CD4-positive, CD25-positive, alpha-beta regulatory T cell (primary cell): ENCODE measurements at regions not wholly inside any gene's neighbourhood (a gene's known extent, or its start where the extent isn't known, plus 50 kb on each side); places are given as distances from the start of the nearest gene placed in this dataset.

Source experiments
- ATAC-seq, 2 donors: fragments of 150-1000 bp; cut with Tn5 transposase; one replicate each; pipeline ENCODE4 v1.10.0; 2021; ENCODE audit warnings: low read depth in 2 of 2, moderate number of reproducible peaks in 2 of 2, moderate library complexity in 1 of 2
- DNase-seq, 3 donors: peaks; one replicate each; pipeline versions ENCODE4 v3.0.0 to v3.0.0-alpha.2; 2012 to 2022; ENCODE audit warnings: mixed read lengths in 1 of 3
- H3K27ac ChIP-seq: one replicate; pipeline ENCODE4 v1.7.0; 2013; ENCODE audit warnings: mild to moderate bottlenecking, low read length; ENCODE audit not compliant: insufficient read depth, poor library complexity, severe bottlenecking
- H3K27me3 ChIP-seq: one replicate; pipeline ENCODE4 v1.7.0; 2013; ENCODE audit warnings: low read length; ENCODE audit not compliant: control insufficient read depth, insufficient read depth
- H3K36me3 ChIP-seq: one replicate; pipeline ENCODE4 v1.7.0; 2013; ENCODE audit warnings: mild to moderate bottlenecking, low read length, moderate library complexity; ENCODE audit not compliant: control insufficient read depth, insufficient read depth
- H3K4me1 ChIP-seq: 2 replicates; pipeline ENCODE4 v1.7.0; 2013; ENCODE audit warnings: mild to moderate bottlenecking, low read length; ENCODE audit not compliant: insufficient read depth, control insufficient read depth, poor library complexity, severe bottlenecking
- H3K4me3 ChIP-seq: one replicate; pipeline ENCODE4 v1.7.0; 2013; ENCODE audit warnings: low read depth, mild to moderate bottlenecking, low read length, moderate library complexity
- H3K9me3 ChIP-seq, 2 experiments: 1 replicate in 1 of 2; 2 replicates in 1 of 2; pipeline ENCODE4 v1.7.0; 2013; ENCODE audit warnings: low read length in 2 of 2, mild to moderate bottlenecking in 1 of 2, moderate library complexity in 1 of 2; ENCODE audit not compliant: control insufficient read depth in 2 of 2
- H3K27ac Mint-ChIP-seq, 3 donors: one replicate each; pipeline ENCODE4 v1.8.0; 2020 to 2022; ENCODE audit warnings: mild to moderate bottlenecking in 3 of 3, mixed read lengths in 3 of 3, moderate library complexity in 2 of 3
- H3K27me3 Mint-ChIP-seq: one replicate; pipeline ENCODE4 v1.8.0; 2022; ENCODE audit warnings: mild to moderate bottlenecking, mixed read lengths
- H3K36me3 Mint-ChIP-seq: one replicate; pipeline ENCODE4 v1.8.0; 2020; ENCODE audit warnings: mixed read lengths
- H3K4me1 Mint-ChIP-seq, 4 donors: one replicate each; pipeline ENCODE4 v1.8.0; 2020 to 2022; ENCODE audit warnings: mixed read lengths in 4 of 4, mild to moderate bottlenecking in 1 of 4
- H3K4me3 Mint-ChIP-seq, 4 donors: one replicate each; pipeline ENCODE4 v1.8.0; 2020 to 2022; ENCODE audit warnings: mild to moderate bottlenecking in 4 of 4, mixed read lengths in 4 of 4, moderate library complexity in 3 of 4
- H3K9me3 Mint-ChIP-seq, 7 donors: one replicate each; pipeline ENCODE4 v1.8.0; 2020 to 2022; ENCODE audit warnings: mixed read lengths in 7 of 7, mild to moderate bottlenecking in 3 of 7, moderate library complexity in 2 of 7

- no peak overlapping the region for H3K4me3 Mint-ChIP-seq
- H3K9me3 Mint-ChIP-seq = peaks cover 0 to 2% (median 0%) of the 10 kb centered on the region in 7 donors
Measured at GRCh38 chr11:116646191-116646590, 126.6 kb downstream of the BUD13 start.

DNA sequence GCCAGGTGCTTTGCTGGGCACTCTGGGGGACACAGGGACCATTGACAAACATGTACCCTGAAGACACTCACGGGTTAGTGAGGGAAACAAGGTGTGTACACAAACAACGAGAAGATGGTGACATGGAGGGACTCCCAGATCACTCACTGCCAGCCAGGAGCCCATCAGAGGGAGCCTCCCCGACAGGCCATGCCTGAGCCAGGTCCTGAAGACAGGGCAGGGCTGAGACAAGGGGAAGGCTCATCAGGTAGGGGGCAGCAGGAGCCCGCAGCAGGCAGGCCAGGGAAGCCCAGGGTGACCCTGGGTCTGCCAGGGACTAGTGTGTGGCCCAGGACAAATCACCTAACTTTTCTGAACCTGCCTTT is 127.9 kb downstream of the BUD13 start:
- Mint-ChIP-seq H3K27ac (no peak overlapping the region), H3K4me1 (no peaks in the 10 kb centered on the region), H3K4me3 (no peak overlapping the region), H3K27me3 (no peaks in the 10 kb centered on the region), H3K9me3 (peaks cover 0 to 2% (median 0%) of the 10 kb centered on the region in 7 donors), H3K36me3 (no peaks in the 10 kb centered on the region)
- H3K36me3 ChIP-seq = no peaks in the 10 kb centered on the region
- H3K4me3 ChIP-seq = no peak overlapping the region
- no peak for DNase-seq
- no peak for ATAC-seq
- H3K4me1 ChIP-seq = no peaks in the 10 kb centered on the region
- no peaks in the 10 kb centered on the region for H3K9me3 ChIP-seq
- no peaks in the 10 kb centered on the region for H3K27me3 ChIP-seq
- H3K27ac ChIP-seq = no peak overlapping the region

More at GRCh38 chr11:116646191-116646590, 126.6 kb downstream of the BUD13 start:
- Histone ChIP-seq H3K9me3 (no peaks in the 10 kb centered on the region), H3K36me3 (no peaks in the 10 kb centered on the region), H3K27me3 (no peaks in the 10 kb centered on the region), H3K4me3 (no peak overlapping the region), H3K27ac (no peak overlapping the region), H3K4me1 (no peaks in the 10 kb centered on the region)
- Mint-ChIP-seq H3K27me3 (no peaks in the 10 kb centered on the region), H3K36me3 (no peaks in the 10 kb centered on the region), H3K4me1 (no peaks in the 10 kb centered on the region), H3K27ac (no peak overlapping the region)
- ATAC-seq (no peak), DNase-seq (no peak)

DNA sequence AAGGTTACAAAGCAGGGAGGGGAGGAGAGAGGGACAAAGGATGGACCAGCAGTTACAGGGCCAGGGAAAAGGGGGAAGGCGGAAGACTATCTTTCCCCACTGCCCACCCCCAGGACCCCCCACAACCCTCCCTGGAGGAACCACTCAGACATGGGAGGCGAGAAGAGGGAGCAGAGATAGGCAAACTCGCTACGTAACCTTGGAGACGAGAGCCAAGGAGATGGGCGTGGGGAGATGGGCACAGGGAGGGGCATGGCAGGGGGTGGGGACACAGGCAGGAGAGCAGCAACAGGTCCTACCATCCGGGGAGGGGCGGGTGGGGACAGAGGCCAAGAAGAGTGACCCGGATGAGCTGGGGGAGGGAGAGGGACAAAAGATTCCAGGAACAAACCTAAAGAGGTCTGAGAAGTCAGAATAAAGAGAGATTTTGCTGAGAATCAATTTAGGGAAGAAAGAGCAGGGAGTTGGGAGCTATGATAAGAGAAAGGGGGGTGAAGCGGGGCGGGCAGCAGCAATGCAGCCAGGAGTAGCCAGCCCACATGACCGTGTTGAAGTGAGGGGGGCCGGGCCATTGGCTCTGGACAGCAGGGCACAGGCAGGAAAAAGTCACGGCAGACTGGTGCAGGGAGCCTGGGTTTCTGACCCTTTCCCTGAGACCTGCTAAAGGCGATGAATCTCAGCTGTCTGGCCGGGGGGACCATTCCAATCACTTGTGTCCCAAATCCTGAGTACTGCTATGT is 128.4 kb downstream of the BUD13 start:
- Mint-ChIP-seq H3K27ac (no peak overlapping the region), H3K9me3 (peaks cover 0 to 2% (median 0%) of the 10 kb centered on the region in 7 donors), H3K4me1 (no peaks in the 10 kb centered on the region), H3K27me3 (no peaks in the 10 kb centered on the region), H3K4me3 (no peak overlapping the region), H3K36me3 (no peaks in the 10 kb centered on the region)
- ATAC-seq (no peak), DNase-seq (no peak)
- H3K4me1 ChIP-seq = no peaks in the 10 kb centered on the region
- no peak overlapping the region for H3K4me3 ChIP-seq
- H3K27ac ChIP-seq = no peak overlapping the region
- no peaks in the 10 kb centered on the region for H3K9me3 ChIP-seq
- H3K27me3 ChIP-seq = no peaks in the 10 kb centered on the region
- no peaks in the 10 kb centered on the region for H3K36me3 ChIP-seq

DNA sequence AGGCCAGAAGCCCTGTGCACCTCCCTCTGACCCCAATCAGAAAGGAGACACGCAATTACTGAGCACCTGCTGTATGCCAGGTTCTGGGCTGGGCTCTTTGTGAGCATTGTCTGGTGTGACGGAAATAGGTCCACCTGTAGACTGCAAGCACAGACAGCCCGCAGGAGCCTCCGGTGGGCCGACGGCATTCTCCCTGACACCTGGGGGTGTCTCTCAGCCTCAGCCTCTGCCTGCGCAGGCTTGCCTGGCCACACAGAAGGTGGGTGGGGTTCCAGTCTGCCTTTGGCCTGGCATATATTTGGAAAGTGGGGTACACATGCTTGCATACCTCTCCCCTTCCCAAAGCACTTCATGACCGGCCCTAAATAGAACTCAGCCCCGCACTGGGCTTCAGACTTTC is 129.3 kb downstream of the BUD13 start:
- Histone ChIP-seq H3K36me3 (no peaks in the 10 kb centered on the region), H3K9me3 (no peaks in the 10 kb centered on the region), H3K4me1 (no peaks in the 10 kb centered on the region), H3K27ac (no peak overlapping the region), H3K4me3 (no peak overlapping the region), H3K27me3 (no peaks in the 10 kb centered on the region)
- Mint-ChIP-seq H3K4me1 (no peaks in the 10 kb centered on the region), H3K4me3 (no peak overlapping the region), H3K27ac (no peak overlapping the region), H3K27me3 (no peaks in the 10 kb centered on the region), H3K36me3 (no peaks in the 10 kb centered on the region), H3K9me3 (peaks cover 0 to 2% (median 0%) of the 10 kb centered on the region in 7 donors)
- DNase-seq (no peak), ATAC-seq (no peak)

- ATAC-seq = no peak
- Mint-ChIP-seq H3K27ac (no peak overlapping the region), H3K4me3 (no peak overlapping the region), H3K9me3 (peaks cover 0 to 2% (median 0%) of the 10 kb centered on the region in 7 donors), H3K36me3 (no peaks in the 10 kb centered on the region), H3K4me1 (no peaks in the 10 kb centered on the region), H3K27me3 (no peaks in the 10 kb centered on the region)
- H3K27ac ChIP-seq = no peak overlapping the region
- no peaks in the 10 kb centered on the region for H3K27me3 ChIP-seq
- H3K36me3 ChIP-seq = no peaks in the 10 kb centered on the region
- H3K4me1 ChIP-seq = no peaks in the 10 kb centered on the region
- H3K9me3 ChIP-seq = no peaks in the 10 kb centered on the region
- no peak overlapping the region for H3K4me3 ChIP-seq
- no peak for DNase-seq
Measured at GRCh38 chr11:116642902-116643301, 129.9 kb downstream of the BUD13 start.

DNA sequence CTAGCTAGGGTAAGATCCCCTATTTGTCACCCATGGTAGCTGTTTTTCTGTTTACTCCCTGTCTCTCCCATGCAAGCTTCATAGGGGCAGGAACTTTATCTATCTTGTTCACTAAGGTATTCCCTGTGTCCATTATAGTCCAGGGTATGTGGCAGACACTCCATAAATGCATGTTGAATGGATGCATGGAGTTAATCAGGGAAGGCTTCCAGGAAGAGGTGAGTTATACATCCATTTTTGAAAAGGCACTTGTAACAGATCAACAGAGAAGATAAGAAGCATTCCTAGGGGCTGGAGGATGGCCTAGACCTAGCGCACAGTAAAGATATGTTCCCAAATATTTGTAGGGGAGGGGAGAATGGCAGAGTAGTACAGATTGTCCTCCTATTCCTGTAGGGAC is 130.3 kb downstream of the BUD13 start:
- Mint-ChIP-seq H3K27ac (no peak overlapping the region), H3K36me3 (no peaks in the 10 kb centered on the region), H3K4me3 (no peak overlapping the region), H3K9me3 (peaks cover 0 to 2% (median 0%) of the 10 kb centered on the region in 7 donors), H3K4me1 (no peaks in the 10 kb centered on the region), H3K27me3 (no peaks in the 10 kb centered on the region)
- no peaks in the 10 kb centered on the region for H3K9me3 ChIP-seq
- H3K4me3 ChIP-seq = no peak overlapping the region
- no peak for ATAC-seq
- no peaks in the 10 kb centered on the region for H3K36me3 ChIP-seq
- no peaks in the 10 kb centered on the region for H3K27me3 ChIP-seq
- no peak overlapping the region for H3K27ac ChIP-seq
- H3K4me1 ChIP-seq = no peaks in the 10 kb centered on the region
- DNase-seq = no peak

DNA sequence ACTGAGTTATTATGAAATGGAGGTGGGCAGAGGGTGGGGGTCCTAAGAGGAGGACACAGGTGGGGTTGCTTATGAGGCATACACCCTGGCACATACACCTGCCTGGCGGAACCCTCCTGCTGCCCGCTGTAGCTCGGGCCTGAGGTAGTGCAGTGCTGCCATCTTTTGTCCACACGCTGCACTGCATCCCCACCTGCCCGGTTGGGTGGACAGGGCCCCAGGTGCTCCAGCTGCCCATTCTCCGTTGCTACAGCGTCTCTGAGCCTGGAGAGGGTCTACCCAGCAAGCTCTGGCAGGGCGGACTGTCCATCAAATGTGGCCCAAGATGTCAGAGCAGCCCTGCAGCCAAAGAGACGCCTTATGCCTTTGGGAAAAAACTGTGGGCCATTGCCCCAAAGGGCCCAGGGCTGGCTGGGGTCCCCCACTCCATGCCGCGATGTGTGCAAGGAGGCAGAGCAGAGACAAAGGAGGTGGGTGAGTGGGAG is 131.2 kb downstream of the BUD13 start:
- peaks cover 0 to 3% (median 0%) of the 10 kb centered on the region in 7 donors for H3K9me3 Mint-ChIP-seq
- no peaks in the 10 kb centered on the region for H3K36me3 ChIP-seq
- H3K27me3 Mint-ChIP-seq = no peaks in the 10 kb centered on the region
- no peak overlapping the region for H3K4me3 ChIP-seq
- ATAC-seq (no peak), DNase-seq (peak in 1 of 3 donors; percentile 27)
- H3K4me1 ChIP-seq = no peaks in the 10 kb centered on the region
- no peaks in the 10 kb centered on the region for H3K4me1 Mint-ChIP-seq
- no peak overlapping the region for H3K27ac Mint-ChIP-seq
- H3K36me3 Mint-ChIP-seq = no peaks in the 10 kb centered on the region
- H3K9me3 ChIP-seq = no peaks in the 10 kb centered on the region
- H3K27me3 ChIP-seq = no peaks in the 10 kb centered on the region
- no peak overlapping the region for H3K4me3 Mint-ChIP-seq
- H3K27ac ChIP-seq = no peak overlapping the region
